SIG-M5 treated with dmso at 0.1 percent for 504 hours (cell line): ENCODE measurements at regions not wholly inside any gene's neighbourhood (a gene's known extent, or its start where the extent isn't known, plus 50 kb on each side); places are given as distances from the start of the nearest gene placed in this dataset.
"Not testable (repeated sequence)": the region's sequence is repeated elsewhere in the genome, so short reads cannot be mapped to it uniquely, and the experiment has no call there.

Experiments
- DNase-seq: peaks from one replicate; lab custom pipeline; 2025; ENCODE audit not compliant: unreplicated experiment; lab: John Stamatoyannopoulos, UW

- no peak for DNase-seq
These were observed 785.5 kb upstream of the RAB6C start for GRCh38 chr2:129193961-129194360.

- no peak for DNase-seq
These were observed 780.0 kb upstream of the RAB6C start for GRCh38 chr2:129199501-129199900.

GRCh38 chr2:129201696-129202095 lies 777.8 kb upstream of the RAB6C start:
- DNase-seq = no peak

- peak; percentile 44 for DNase-seq
These were observed 776.1 kb upstream of the RAB6C start for GRCh38 chr2:129203331-129203730.

- not testable (repeated sequence) for DNase-seq
These were observed 774.9 kb upstream of the RAB6C start for GRCh38 chr2:129204581-129204980.

GRCh38 chr2:129205176-129205575 lies 774.3 kb upstream of the RAB6C start:
- DNase-seq = no peak

- no peak for DNase-seq
These were observed 773.7 kb upstream of the RAB6C start for GRCh38 chr2:129205766-129206165.

- no peak for DNase-seq
These were observed 767.0 kb upstream of the RAB6C start for GRCh38 chr2:129212299-129212958.

GRCh38 chr2:129224022-129224421 lies 755.4 kb upstream of the RAB6C start:
- DNase-seq = no peak

GRCh38 chr2:129224486-129224885 lies 755.0 kb upstream of the RAB6C start:
- no peak for DNase-seq

- no peak for DNase-seq
These were observed 750.3 kb upstream of the RAB6C start for GRCh38 chr2:129229196-129229595.

GRCh38 chr2:129229830-129230441 lies 749.5 kb upstream of the RAB6C start:
- no peak for DNase-seq

GRCh38 chr2:129231924-129232323 lies 747.5 kb upstream of the RAB6C start:
- DNase-seq = no peak

- no peak for DNase-seq
These were observed 746.3 kb upstream of the RAB6C start for GRCh38 chr2:129233166-129233565.

- DNase-seq = peak; percentile 31
These were observed 745.6 kb upstream of the RAB6C start for GRCh38 chr2:129233751-129234406.

- no peak for DNase-seq
These were observed 742.9 kb upstream of the RAB6C start for GRCh38 chr2:129236601-129237000.

- no peak for DNase-seq
These were observed 741.3 kb upstream of the RAB6C start for GRCh38 chr2:129237966-129238725.

- no peak for DNase-seq
These were observed 740.3 kb upstream of the RAB6C start for GRCh38 chr2:129239141-129239540.

- DNase-seq = no peak
These were observed 739.4 kb upstream of the RAB6C start for GRCh38 chr2:129240061-129240460.

- no peak for DNase-seq
These were observed 737.2 kb upstream of the RAB6C start for GRCh38 chr2:129242269-129242668.

- DNase-seq = no peak
These were observed 731.7 kb upstream of the RAB6C start for GRCh38 chr2:129247751-129248150.

GRCh38 chr2:129248198-129248597 lies 731.3 kb upstream of the RAB6C start:
- no peak for DNase-seq
